ENCODE measurements at regions not wholly inside any gene's neighbourhood (a gene's known extent, or its start where the extent isn't known, plus 50 kb on each side); places are given as distances from the start of the nearest gene placed in this dataset.

GRCh38 chr19:28397800-28398199, 815.2 kb downstream of the UQCRFS1 start:
- no peak for DNase-seq (ENCODE audit: low read depth)
- no peak for TF ChIP-seq CTCF (IDR thresholded peaks at IDR 0.05; ENCODE audit: control insufficient read depth, insufficient read depth, low read depth, low read length, missing control alignments)
- H3K4me3 ChIP-seq (ENCODE audit: control insufficient read depth, low read depth, low read length): no peak overlapping the region

- TF ChIP-seq CTCF (IDR thresholded peaks at IDR 0.05; ENCODE audit: control insufficient read depth, insufficient read depth, low read depth, low read length, missing control alignments): no peak
Observed at GRCh38 chr19:28397306-28397705, 815.6 kb downstream of the UQCRFS1 start.

GRCh38 chr19:28396287-28396831, 816.6 kb downstream of the UQCRFS1 start:
- TF ChIP-seq CTCF (IDR thresholded peaks at IDR 0.05; ENCODE audit: control insufficient read depth, insufficient read depth, low read depth, low read length, missing control alignments): no peak
- DNase-seq (ENCODE audit: low read depth): no peak
- no peak overlapping the region for H3K4me3 ChIP-seq (ENCODE audit: control insufficient read depth, low read depth, low read length)

More at GRCh38 chr19:28397306-28397705, 815.6 kb downstream of the UQCRFS1 start:
- H3K4me3 ChIP-seq (ENCODE audit: control insufficient read depth, low read depth, low read length): no peak overlapping the region
- no peak for DNase-seq (ENCODE audit: low read depth)

- DNase-seq (ENCODE audit: low read depth): no peak
- H3K4me3 ChIP-seq (ENCODE audit: control insufficient read depth, low read depth, low read length): no peak overlapping the region
- TF ChIP-seq CTCF (IDR thresholded peaks at IDR 0.05; ENCODE audit: control insufficient read depth, insufficient read depth, low read depth, low read length, missing control alignments): no peak
Observed at GRCh38 chr19:28394725-28395124, 818.2 kb downstream of the UQCRFS1 start.

- DNase-seq (ENCODE audit: low read depth): no peak
- H3K4me3 ChIP-seq (ENCODE audit: control insufficient read depth, low read depth, low read length): no peak overlapping the region
- TF ChIP-seq CTCF (IDR thresholded peaks at IDR 0.05; ENCODE audit: control insufficient read depth, insufficient read depth, low read depth, low read length, missing control alignments): no peak
Observed at GRCh38 chr19:28393574-28394336, 819.2 kb downstream of the UQCRFS1 start.

GRCh38 chr19:28388988-28389387, 824.0 kb downstream of the UQCRFS1 start:
- H3K4me3 ChIP-seq (ENCODE audit: control insufficient read depth, low read depth, low read length): no peak overlapping the region
- TF ChIP-seq CTCF (IDR thresholded peaks at IDR 0.05; ENCODE audit: control insufficient read depth, insufficient read depth, low read depth, low read length, missing control alignments): no peak
- DNase-seq (ENCODE audit: low read depth): no peak
